Stomach smooth muscle (tissue), 2 donors: ENCODE measurements at regions not wholly inside any gene's neighbourhood (a gene's known extent, or its start where the extent isn't known, plus 50 kb on each side); places are given as distances from the start of the nearest gene placed in this dataset.

Experiments used
- H3K27ac ChIP-seq: one replicate; pipeline ENCODE4 v1.7.0; 2013; ENCODE audit warnings: mild to moderate bottlenecking, low read length, inconsistent platforms
- H3K27me3 ChIP-seq, 2 donors: one replicate each; pipeline ENCODE4 v1.7.0; 2013; ENCODE audit warnings: low read length in 2 of 2; ENCODE audit not compliant: insufficient read depth in 2 of 2, control insufficient read depth in 1 of 2
- H3K36me3 ChIP-seq, 2 donors: one replicate each; pipeline ENCODE4 v1.7.0; 2013; ENCODE audit warnings: low read length in 2 of 2; ENCODE audit not compliant: control insufficient read depth in 2 of 2, insufficient read depth in 2 of 2
- H3K4me1 ChIP-seq: one replicate; pipeline ENCODE4 v1.7.0; 2013; ENCODE audit warnings: low read length; ENCODE audit not compliant: control insufficient read depth, insufficient read depth
- H3K4me3 ChIP-seq, 2 donors: one replicate each; pipeline ENCODE4 v1.7.0; 2013; ENCODE audit warnings: low read length in 2 of 2
- H3K9ac ChIP-seq, 2 donors: one replicate each; pipeline ENCODE4 v1.7.0; 2013; ENCODE audit warnings: low read length in 2 of 2, mild to moderate bottlenecking in 1 of 2
- H3K9me3 ChIP-seq, 2 donors: one replicate each; pipeline ENCODE4 v1.7.0; 2013; ENCODE audit warnings: low read length in 2 of 2; ENCODE audit not compliant: control insufficient read depth in 2 of 2
- donor health status: healthy.
- donor health status: Pancreatic carcinoma.

GRCh38 chr15:66897416-66897815, 168.0 kb upstream of the SMAD3 start:
- Histone ChIP-seq H3K27me3 (no peaks in the 10 kb centered on the region), H3K9me3 (no peaks in the 10 kb centered on the region), H3K36me3 (no peaks in the 10 kb centered on the region), H3K27ac (no peak overlapping the region), H3K9ac (no peak overlapping the region), H3K4me1 (peaks cover 7% of the 10 kb centered on the region), H3K4me3 (no peak overlapping the region)

DNA sequence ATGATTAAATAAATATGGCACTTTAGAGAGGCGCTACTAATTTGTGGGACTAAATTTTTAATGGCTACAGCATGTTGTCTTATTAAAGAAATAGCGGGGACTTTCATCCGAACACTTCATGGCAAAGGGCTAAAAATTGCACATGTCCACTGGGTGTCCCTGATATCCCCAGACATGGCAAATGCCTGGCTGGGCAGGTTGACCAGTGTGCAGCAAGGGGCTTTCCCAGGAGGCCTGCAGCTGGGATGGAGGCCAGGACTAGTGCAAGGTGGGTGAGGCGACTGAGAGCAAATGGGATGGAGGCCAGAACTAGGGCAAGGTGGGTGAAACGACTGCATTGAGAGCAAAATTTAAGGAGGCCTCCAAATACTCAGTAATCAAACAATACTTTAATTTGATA, 167.4 kb upstream of the SMAD3 start:
- H3K9ac ChIP-seq = no peak overlapping the region
- H3K4me3 ChIP-seq = no peak overlapping the region

DNA sequence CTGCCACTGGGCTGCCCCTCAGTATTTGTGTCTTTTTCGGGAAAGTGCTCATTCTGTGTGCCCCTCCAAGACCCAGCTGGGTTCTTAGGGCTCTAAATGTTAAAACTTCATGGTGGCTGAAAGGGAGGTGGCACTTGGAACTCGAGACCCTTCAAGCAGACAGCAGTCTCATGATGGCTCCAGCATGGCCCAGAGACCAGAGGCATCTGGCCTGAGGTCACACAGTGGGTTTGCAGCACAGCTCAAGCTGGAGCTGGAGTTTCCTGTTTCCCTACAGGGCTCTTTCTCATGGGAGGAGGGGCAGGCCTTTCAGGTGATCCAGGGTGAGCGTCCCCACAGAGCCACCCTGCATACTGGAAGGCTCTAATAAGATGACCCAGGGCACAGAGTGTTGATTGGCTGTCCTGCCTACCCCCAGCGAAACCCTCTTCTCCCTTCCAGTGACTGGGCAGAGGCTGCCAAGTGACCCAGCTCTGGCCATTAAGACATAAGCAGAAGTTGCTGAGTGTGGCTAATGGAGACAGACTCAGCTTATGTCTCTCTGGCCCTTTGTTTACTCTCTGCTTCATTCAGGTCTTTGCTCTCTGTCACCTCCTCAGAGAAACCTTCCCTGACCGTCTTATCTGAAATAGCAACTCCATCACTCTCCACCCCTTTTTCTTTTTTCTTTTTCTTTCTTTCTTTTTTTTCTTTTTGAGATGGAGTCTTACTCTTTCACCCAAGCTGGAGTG, 166.6 kb upstream of the SMAD3 start:
- H3K27ac ChIP-seq = no peak overlapping the region
- no peak overlapping the region for H3K9ac ChIP-seq
- peaks cover 8% of the 10 kb centered on the region for H3K4me1 ChIP-seq
- no peaks in the 10 kb centered on the region for H3K36me3 ChIP-seq
- H3K4me3 ChIP-seq = no peak overlapping the region
- no peaks in the 10 kb centered on the region for H3K9me3 ChIP-seq
- no peaks in the 10 kb centered on the region for H3K27me3 ChIP-seq

More for the DNA sequence above, 167.4 kb upstream of the SMAD3 start:
- Histone ChIP-seq H3K27me3 (no peaks in the 10 kb centered on the region), H3K9me3 (no peaks in the 10 kb centered on the region), H3K36me3 (no peaks in the 10 kb centered on the region), H3K27ac (no peak overlapping the region), H3K4me1 (peaks cover 6% of the 10 kb centered on the region)

DNA sequence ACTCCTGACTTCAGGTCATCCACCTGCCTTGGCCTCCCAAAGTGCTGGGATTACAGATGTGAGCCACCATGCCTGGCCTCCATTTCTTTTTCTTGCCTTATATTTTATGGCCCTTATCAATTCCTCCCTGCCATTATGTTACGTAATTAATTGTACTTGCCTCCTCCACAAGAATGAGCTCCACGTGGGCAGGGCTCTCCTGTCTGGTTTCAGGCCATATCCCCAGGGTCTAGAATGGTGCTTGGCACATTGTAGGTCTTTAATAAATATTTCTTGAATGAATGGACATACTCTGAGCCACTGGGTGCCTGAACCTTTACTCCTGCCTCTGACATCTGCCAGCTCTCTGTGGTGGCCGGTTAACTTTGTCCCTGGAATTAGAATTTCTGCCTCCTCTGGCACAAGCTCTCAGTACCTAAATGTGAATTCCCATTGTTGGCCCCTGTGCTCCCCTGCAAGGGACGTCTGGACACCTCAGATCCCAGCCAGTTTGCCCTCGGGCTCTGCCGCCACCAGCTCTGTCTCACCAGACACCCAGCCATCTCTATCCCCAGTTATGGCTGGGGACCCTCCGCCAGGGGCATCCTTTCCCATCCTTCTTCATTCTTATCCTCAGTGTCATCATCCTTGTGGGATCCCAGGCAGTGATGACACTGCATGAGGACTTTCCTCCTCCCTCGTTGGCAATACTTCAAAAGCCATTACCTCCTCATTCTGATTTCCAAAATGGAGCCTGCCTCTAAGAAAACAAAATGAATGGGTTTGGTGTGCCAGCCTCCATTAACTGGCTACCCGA, 165.6 kb upstream of the SMAD3 start:
- Histone ChIP-seq H3K9me3 (no peaks in the 10 kb centered on the region), H3K36me3 (no peaks in the 10 kb centered on the region), H3K9ac (no peak overlapping the region), H3K27me3 (no peaks in the 10 kb centered on the region), H3K4me3 (no peak overlapping the region), H3K27ac (no peak overlapping the region), H3K4me1 (peaks cover 13% of the 10 kb centered on the region)

- no peaks in the 10 kb centered on the region for H3K27me3 ChIP-seq
- peaks cover 13% of the 10 kb centered on the region for H3K4me1 ChIP-seq
- no peak overlapping the region for H3K4me3 ChIP-seq
- no peak overlapping the region for H3K27ac ChIP-seq
- H3K36me3 ChIP-seq = no peaks in the 10 kb centered on the region
- H3K9ac ChIP-seq = no peak overlapping the region
- no peaks in the 10 kb centered on the region for H3K9me3 ChIP-seq
Measured at GRCh38 chr15:66900586-66901310, 164.7 kb upstream of the SMAD3 start.

GRCh38 chr15:66901336-66902100, 163.9 kb upstream of the SMAD3 start:
- no peak overlapping the region for H3K9ac ChIP-seq
- H3K4me3 ChIP-seq = no peak overlapping the region
- H3K36me3 ChIP-seq = no peaks in the 10 kb centered on the region
- H3K27ac ChIP-seq = no peak overlapping the region
- peaks cover 13% of the 10 kb centered on the region for H3K4me1 ChIP-seq
- H3K27me3 ChIP-seq = no peaks in the 10 kb centered on the region
- H3K9me3 ChIP-seq = no peaks in the 10 kb centered on the region

GRCh38 chr15:66905185-66905584, 160.2 kb upstream of the SMAD3 start:
- no peaks in the 10 kb centered on the region for H3K36me3 ChIP-seq
- no peak overlapping the region for H3K4me3 ChIP-seq
- H3K27me3 ChIP-seq = no peaks in the 10 kb centered on the region
- no peak overlapping the region for H3K27ac ChIP-seq
- H3K9ac ChIP-seq = no peak overlapping the region
- H3K9me3 ChIP-seq = no peaks in the 10 kb centered on the region
- H3K4me1 ChIP-seq = peaks cover 40% of the 10 kb centered on the region

- Histone ChIP-seq H3K9me3 (no peaks in the 10 kb centered on the region), H3K4me3 (no peak overlapping the region), H3K4me1 (peaks cover 40% of the 10 kb centered on the region), H3K27ac (no peak overlapping the region), H3K9ac (no peak overlapping the region), H3K27me3 (no peaks in the 10 kb centered on the region), H3K36me3 (no peaks in the 10 kb centered on the region)
Measured at GRCh38 chr15:66905954-66906353, 159.4 kb upstream of the SMAD3 start.

DNA sequence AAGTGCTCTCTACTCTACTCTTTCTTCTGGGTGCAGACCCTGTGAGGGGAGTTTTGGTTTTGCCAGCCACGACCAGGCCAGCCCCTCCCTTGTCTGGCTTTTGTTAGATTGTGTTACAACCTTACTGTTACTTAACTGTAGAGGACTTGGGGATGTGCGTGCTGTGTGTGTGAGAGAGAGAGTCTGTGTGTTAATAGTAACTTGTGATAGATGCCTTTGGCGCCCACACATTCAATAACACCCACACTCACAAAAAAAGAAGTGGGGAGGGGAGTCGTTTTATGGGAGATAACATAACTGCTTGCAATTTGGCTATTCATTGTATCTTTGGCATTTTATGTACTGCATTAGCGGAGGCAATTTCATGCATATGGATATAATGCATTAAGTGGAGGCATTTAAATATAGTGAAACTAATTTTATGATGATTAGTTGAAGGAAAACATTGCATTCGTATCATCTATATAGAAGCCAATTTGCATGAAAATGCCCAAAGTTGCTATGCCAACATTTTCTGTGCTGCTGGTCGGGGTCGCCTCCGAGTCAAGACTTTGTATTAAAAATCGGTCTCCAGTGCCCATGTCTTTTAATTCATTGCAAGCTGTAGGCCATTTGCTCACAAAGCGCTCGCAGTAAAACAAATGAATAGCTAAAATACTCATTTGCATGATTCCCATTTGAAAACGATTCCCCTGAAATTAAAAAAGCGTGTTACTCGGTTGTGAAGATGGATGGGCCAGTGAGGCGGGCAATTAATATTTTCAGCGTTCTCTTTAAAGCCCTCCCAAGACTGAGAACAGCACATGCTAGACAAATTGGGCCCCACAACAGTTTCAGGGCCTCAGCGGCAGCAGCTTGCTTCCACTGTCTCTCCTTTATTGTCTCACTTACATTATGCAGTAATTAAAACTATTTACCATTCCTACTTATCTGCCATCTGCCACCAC, 158.5 kb upstream of the SMAD3 start:
- H3K9ac ChIP-seq = no peak overlapping the region
- peaks cover 34% of the 10 kb centered on the region for H3K4me1 ChIP-seq
- H3K36me3 ChIP-seq = no peaks in the 10 kb centered on the region
- no peak overlapping the region for H3K4me3 ChIP-seq
- H3K9me3 ChIP-seq = no peaks in the 10 kb centered on the region
- no peaks in the 10 kb centered on the region for H3K27me3 ChIP-seq
- peak overlapping the region; percentile 90 for H3K27ac ChIP-seq
